DND-41 (cell line): ENCODE measurements at regions not wholly inside any gene's neighbourhood (a gene's known extent, or its start where the extent isn't known, plus 50 kb on each side); places are given as distances from the start of the nearest gene placed in this dataset.

Experiments
- EZH2 ChIP-seq: IDR thresholded peaks from 3 replicates; pipeline ENCODE4 v1.6.1; 2012; ENCODE audit warnings: borderline replicate concordance, low read depth, mild to moderate bottlenecking, moderate library complexity, low read length, inconsistent platforms; ENCODE audit not compliant: severe bottlenecking
- TF ChIP-seq, protein P1 (sequence below): IDR thresholded peaks from 2 replicates; pipeline ENCODE4 v1.5.1; 2012; ENCODE audit warnings: borderline replicate concordance, low read length, moderate library complexity, mild to moderate bottlenecking; ENCODE audit not compliant: poor library complexity, severe bottlenecking; ENCODE audit errors: extremely low read depth

DNA sequence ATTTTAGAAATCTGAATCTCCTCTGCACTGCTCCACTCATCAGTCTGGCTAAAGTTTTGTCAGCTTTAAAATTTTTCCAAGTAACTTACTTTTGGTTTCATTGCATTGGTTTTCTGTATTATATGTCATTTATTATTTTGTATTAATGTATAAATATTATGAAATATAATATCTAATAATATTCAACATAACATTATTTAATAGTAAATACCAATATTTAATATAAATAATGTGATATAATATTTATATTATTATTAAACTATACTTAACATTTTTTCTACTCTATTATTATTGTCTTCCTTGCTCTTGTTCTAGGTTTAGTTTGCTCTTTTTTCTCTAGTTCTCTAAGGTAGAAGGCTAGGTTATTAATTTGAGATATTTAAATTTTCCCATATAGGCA, 512.1 kb downstream of the AACS start:
- TF ChIP-seq, protein P1, sequence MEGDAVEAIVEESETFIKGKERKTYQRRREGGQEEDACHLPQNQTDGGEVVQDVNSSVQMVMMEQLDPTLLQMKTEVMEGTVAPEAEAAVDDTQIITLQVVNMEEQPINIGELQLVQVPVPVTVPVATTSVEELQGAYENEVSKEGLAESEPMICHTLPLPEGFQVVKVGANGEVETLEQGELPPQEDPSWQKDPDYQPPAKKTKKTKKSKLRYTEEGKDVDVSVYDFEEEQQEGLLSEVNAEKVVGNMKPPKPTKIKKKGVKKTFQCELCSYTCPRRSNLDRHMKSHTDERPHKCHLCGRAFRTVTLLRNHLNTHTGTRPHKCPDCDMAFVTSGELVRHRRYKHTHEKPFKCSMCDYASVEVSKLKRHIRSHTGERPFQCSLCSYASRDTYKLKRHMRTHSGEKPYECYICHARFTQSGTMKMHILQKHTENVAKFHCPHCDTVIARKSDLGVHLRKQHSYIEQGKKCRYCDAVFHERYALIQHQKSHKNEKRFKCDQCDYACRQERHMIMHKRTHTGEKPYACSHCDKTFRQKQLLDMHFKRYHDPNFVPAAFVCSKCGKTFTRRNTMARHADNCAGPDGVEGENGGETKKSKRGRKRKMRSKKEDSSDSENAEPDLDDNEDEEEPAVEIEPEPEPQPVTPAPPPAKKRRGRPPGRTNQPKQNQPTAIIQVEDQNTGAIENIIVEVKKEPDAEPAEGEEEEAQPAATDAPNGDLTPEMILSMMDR = no peak
- no peak for TF ChIP-seq EZH2
